Right ventricle myocardium superior (tissue), 1 donor: ENCODE measurements at regions not wholly inside any gene's neighbourhood (a gene's known extent, or its start where the extent isn't known, plus 50 kb on each side); places are given as distances from the start of the nearest gene placed in this dataset.

Experiments
- ATAC-seq: fragments of 200-7000 bp; cut with Tn5 transposase; one replicate; pipeline ENCODE4 v1.9.1; 2020; ENCODE audit warnings: mild to moderate bottlenecking; ENCODE audit not compliant: poor library complexity
- DNase-seq: peaks from one replicate; pipeline ENCODE4 v3.0.0-alpha.2; 2020
- intact Hi-C: fragments of 100-400 bp; cut with DNase I; formaldehyde crosslinking; loops from one replicate; pipeline ENCODE4 v1.11.2; 2022
- donor health status: DM: no; HTN: yes; CAD: no; lungs with severe emphysema.

- ATAC-seq, result no peak
- DNase-seq, result no peak
- intact Hi-C loops, result no loop called here
These were observed 416.8 kb downstream of the SLC16A7 start for GRCh38 chr12:60012659-60013058.

- DNase-seq, result no peak
- intact Hi-C loops, result no loop called here
These were observed 418.6 kb downstream of the SLC16A7 start for GRCh38 chr12:60014436-60014835.

DNA sequence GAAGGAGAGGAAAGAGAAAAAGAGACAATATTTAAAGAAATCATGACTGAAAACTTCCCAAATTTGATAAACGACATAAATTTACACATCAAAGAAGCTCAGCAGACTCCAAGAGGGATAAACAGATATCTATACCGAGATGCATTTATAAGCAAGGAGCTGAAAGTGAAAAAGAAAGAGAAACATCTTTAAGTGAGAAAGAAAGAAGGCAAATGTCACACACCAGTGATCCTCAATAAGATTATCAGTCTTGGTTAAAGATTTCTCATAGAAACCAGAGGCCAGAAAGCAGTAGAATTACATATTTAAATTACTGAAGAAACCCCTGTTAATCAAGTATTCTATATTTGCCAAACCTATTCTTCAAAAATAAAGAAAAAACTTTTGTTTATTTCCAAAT is 424.2 kb downstream of the SLC16A7 start:
- no peak for DNase-seq
- no peak for ATAC-seq
- intact Hi-C loops, result no loop called here

More at GRCh38 chr12:60014436-60014835, 418.6 kb downstream of the SLC16A7 start:
- no peak for ATAC-seq

GRCh38 chr12:60021235-60021634 is 425.4 kb downstream of the SLC16A7 start:
- intact Hi-C loops, result no loop called here
- no peak for DNase-seq
- no peak for ATAC-seq

GRCh38 chr12:60027266-60027665 is 431.4 kb downstream of the SLC16A7 start:
- DNase-seq, result no peak
- no peak for ATAC-seq
- intact Hi-C loops, result no loop called here

DNA sequence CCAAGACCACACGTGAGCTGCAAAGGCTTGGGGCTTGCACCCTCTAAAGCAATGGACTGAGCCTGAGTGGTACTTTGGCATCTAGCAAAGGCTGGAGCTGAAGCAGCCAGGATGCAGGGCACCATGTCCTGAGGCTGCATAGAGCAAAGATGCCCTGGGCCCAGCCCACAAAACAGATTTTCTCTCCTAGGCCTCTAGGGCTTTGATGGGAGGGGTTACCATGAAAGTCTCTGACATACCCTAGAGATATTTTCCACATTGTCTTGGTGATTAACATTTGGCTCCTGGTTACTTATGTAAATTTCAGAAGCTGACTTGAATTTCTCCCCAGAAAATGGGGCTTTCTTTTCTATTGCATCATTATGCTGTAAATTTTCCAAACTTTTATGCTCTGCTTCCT is 438.3 kb downstream of the SLC16A7 start:
- ATAC-seq, result no peak
- intact Hi-C loops, result no loop called here
- no peak for DNase-seq

DNA sequence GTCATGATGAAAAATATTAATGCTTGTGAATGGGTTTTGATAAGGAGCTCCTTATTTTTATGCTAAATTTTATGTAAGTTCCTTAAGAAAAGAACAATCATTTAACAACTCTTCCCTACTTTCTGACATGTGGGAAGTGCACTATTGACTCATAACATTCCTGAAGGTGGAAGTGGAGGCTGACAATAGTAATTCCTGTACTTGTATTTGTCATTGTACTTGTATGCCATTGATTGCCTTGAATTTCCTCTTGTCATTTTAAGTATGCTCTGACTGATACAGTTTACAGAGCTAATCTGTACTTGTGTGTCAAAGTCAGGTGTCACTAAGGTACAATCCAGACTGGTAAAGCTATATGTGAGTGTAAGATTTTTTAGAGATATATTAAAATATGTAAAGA is 440.0 kb downstream of the SLC16A7 start:
- ATAC-seq, result no peak
- DNase-seq, result no peak
- intact Hi-C loops, result no loop called here

DNA sequence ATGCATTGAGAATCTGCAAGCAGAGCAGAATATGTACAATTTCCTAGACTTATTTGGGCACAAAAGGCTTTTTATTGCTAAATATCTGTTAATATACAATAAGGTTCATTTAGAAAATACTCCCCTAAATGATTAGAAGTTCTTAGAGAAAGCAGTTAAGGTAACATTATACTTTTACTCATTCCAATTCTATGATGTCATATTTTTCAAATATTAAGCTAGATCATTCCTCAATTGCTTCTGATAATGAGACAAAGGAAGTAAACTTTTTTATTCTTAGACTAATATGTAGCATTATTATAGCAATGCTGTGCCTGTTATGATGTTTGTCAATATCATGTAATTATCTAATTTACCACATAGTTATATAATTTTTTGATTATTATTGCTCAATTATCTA is 447.0 kb downstream of the SLC16A7 start:
- no peak for DNase-seq
- ATAC-seq, result no peak
- intact Hi-C loops, result no loop called here

DNA sequence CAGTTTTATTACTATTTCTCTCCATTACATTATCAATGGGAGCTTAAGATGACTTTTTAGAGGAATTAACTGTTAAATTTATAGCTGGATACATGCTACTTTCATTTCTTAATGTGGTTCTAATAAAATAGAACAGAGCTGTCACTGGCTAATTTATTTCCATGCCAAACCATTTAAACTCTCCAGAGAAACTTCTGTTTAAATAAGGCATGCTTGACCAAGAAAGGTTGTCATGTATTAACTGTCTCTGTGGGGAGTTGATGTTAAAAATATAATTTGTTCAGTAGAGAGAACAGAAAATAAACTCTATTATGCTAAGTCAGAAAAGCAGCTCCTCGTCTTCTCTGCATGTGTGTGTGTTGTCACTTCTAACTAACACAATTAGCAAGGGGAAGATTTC is 447.4 kb downstream of the SLC16A7 start:
- DNase-seq, result no peak
- intact Hi-C loops, result no loop called here
- ATAC-seq, result no peak

DNA sequence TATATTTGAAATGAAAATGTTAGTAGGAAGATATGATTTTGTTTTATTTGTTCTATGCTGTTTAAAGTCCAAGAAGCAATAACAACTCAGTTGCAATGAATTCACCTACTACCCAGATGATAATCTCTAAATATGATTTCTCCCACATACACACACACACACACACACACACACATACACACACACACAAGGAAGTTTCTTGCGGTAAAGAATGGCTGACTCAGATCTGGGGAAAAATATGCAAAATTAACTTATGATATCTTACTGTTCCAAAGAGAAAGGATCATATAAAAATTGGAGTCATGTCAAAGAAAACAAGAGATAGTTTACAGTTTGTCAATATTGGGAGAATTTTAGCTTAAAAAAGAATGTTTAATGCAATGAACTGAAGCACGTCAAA is 456.7 kb downstream of the SLC16A7 start:
- no peak for DNase-seq
- intact Hi-C loops, result no loop called here
- no peak for ATAC-seq

DNA sequence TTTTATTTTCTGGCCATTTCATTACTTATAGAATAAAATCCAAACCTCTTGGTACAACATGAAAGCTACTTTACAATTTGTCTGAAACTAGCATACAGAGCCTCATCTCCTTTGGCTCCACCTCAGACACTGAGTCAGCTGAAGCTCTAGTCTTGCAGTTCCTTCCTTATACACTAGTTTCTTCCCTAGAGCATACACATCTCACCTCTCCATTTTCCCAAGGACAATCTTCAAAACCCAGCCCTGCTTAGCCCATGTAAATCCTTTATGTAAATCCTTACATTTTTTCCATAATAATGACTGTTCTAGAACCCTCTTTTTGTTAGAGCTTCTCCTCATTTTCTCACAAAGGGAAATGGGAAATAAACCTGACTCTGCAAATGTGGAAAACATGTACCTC is 463.4 kb downstream of the SLC16A7 start:
- DNase-seq, result no peak
- intact Hi-C loops, result no loop called here
- ATAC-seq, result no peak

GRCh38 chr12:60066655-60067054 is 470.8 kb downstream of the SLC16A7 start:
- intact Hi-C loops, result no loop called here
- ATAC-seq (no peak), DNase-seq (no peak)

GRCh38 chr12:60070552-60070951 is 474.7 kb downstream of the SLC16A7 start:
- no peak for ATAC-seq
- intact Hi-C loops, result no loop called here
- DNase-seq, result no peak

GRCh38 chr12:60071759-60072191 is 475.9 kb downstream of the SLC16A7 start:
- no peak for DNase-seq
- ATAC-seq, result no peak
- intact Hi-C loops, result no loop called here

DNA sequence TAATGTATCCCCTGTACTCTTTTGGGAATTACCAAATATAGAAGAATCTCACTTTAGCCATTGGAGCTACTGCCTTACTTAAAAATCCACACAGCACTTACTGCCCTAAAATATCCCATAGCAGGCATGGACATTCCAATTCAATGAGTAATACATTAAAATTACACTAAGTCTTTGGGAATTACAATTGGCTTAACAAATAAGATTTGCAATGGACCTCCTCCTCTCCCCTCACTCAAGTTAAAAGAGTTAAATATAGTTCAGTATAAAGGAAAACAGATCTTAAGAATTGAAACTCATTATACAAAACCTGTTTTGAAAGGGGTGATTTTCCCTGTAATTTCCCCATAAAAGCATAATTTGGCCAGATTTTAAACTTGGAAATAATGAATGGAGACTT is 477.1 kb downstream of the SLC16A7 start:
- ATAC-seq (no peak), DNase-seq (no peak)
- intact Hi-C loops, result no loop called here

- no peak for DNase-seq
- no peak for ATAC-seq
- intact Hi-C loops, result no loop called here
These were observed 479.3 kb downstream of the SLC16A7 start for GRCh38 chr12:60075091-60075490.

GRCh38 chr12:60078026-60078425 is 482.2 kb downstream of the SLC16A7 start:
- DNase-seq (no peak), ATAC-seq (no peak)
- intact Hi-C loops, result no loop called here

- intact Hi-C loops, result no loop called here
- no peak for ATAC-seq
- no peak for DNase-seq
These were observed 497.6 kb downstream of the SLC16A7 start for GRCh38 chr12:60093428-60093827.

GRCh38 chr12:60094436-60094835 is 498.6 kb downstream of the SLC16A7 start:
- DNase-seq (no peak), ATAC-seq (no peak)
- intact Hi-C loops, result no loop called here

DNA sequence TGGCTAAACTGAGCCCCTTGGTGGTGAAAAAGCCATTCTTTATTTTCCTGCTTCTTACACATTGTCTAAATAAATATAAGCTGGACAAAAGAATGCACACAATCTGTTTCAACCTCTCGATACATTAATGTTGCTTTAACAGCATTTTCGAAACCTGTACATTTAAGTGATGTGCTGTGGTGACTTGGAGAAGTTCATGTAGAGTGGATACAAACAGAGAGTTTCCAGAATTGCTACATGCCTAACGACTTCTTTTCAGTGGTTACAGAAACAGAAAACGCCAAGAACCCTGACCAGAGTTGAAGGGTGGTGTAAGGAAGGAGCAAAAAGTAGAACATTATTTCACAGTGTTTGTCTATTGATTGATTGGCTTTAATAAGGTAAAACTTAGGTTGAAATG is 500.9 kb downstream of the SLC16A7 start:
- no peak for ATAC-seq
- no peak for DNase-seq
- intact Hi-C loops, result no loop called here

DNA sequence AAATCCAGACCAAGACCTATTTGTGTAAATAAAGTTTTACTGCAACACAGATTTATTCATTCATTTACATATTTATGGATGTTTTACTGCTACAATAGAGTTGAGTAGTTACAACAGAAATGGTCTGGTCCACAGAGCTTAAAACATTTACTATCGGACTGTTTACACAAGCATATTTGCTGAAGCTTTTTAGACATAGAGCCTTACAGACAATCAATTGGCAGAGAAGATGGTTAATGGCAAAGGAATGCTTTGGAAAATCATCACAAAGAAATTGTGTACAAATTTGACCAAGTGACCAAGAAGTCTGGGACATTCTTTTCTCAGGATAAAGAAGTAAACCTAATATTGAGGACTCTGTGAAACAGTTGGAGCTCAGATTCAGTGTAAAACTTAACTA is 504.3 kb downstream of the SLC16A7 start:
- intact Hi-C loops, result no loop called here
- ATAC-seq (no peak), DNase-seq (no peak)

DNA sequence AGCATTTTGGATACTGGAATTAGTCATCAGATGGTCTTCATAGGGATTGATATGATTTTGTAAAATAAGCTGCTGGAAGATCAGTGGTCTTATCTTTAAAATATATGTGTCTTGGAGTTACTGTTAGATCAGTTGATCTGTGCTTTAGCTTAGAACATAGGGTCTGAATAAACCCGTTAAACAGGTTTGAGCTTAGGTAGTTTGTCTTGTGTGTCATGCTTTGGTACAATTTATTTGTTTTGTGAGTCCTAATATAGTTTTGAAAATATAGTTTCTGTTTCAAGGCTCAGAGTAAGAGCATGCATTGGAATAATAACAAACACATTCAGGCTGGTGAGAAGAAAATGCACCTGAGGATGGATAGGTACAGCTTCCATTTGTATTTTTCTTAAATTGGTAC is 505.0 kb downstream of the SLC16A7 start:
- DNase-seq, result no peak
- intact Hi-C loops, result no loop called here
- no peak for ATAC-seq
